Globus pallidus (tissue), 1 donor: ENCODE measurements at regions not wholly inside any gene's neighbourhood (a gene's known extent, or its start where the extent isn't known, plus 50 kb on each side); places are given as distances from the start of the nearest gene placed in this dataset.

Experiments used
- DNase-seq: peaks from one replicate; pipeline ENCODE4 v3.0.0-alpha.2; 2015; ENCODE audit warnings: low spot score

GRCh38 chr3:76812649-76813242 lies 227.2 kb upstream of the ROBO2 start:
- no peak for DNase-seq

GRCh38 chr3:76815561-76815960 lies 224.3 kb upstream of the ROBO2 start:
- DNase-seq: no peak

GRCh38 chr3:76820481-76820880 lies 219.4 kb upstream of the ROBO2 start:
- DNase-seq: no peak

GRCh38 chr3:76824658-76825240 lies 215.2 kb upstream of the ROBO2 start:
- no peak for DNase-seq

- no peak for DNase-seq
Observed at GRCh38 chr3:76826861-76827260, 213.0 kb upstream of the ROBO2 start.

GRCh38 chr3:76827701-76828226 lies 212.1 kb upstream of the ROBO2 start:
- no peak for DNase-seq

- no peak for DNase-seq
Observed at GRCh38 chr3:76834657-76835056, 205.2 kb upstream of the ROBO2 start.

- DNase-seq: no peak
Observed at GRCh38 chr3:76841747-76842146, 198.2 kb upstream of the ROBO2 start.

- no peak for DNase-seq
Observed at GRCh38 chr3:76842216-76842615, 197.7 kb upstream of the ROBO2 start.

- DNase-seq: no peak
Observed at GRCh38 chr3:76855451-76855850, 184.4 kb upstream of the ROBO2 start.

- DNase-seq: no peak
Observed at GRCh38 chr3:76859596-76859995, 180.3 kb upstream of the ROBO2 start.

GRCh38 chr3:76864355-76864754 lies 175.5 kb upstream of the ROBO2 start:
- DNase-seq: no peak

- DNase-seq: no peak
Observed at GRCh38 chr3:76866729-76867408, 173.0 kb upstream of the ROBO2 start.

- no peak for DNase-seq
Observed at GRCh38 chr3:76869726-76870384, 170.0 kb upstream of the ROBO2 start.

GRCh38 chr3:76871655-76872054 lies 168.2 kb upstream of the ROBO2 start:
- no peak for DNase-seq

GRCh38 chr3:76872999-76873398 lies 166.9 kb upstream of the ROBO2 start:
- no peak for DNase-seq

- no peak for DNase-seq
Observed at GRCh38 chr3:76873532-76874242, 166.2 kb upstream of the ROBO2 start.

GRCh38 chr3:76879959-76880358 lies 159.9 kb upstream of the ROBO2 start:
- DNase-seq: no peak

- DNase-seq: no peak
Observed at GRCh38 chr3:76886761-76887500, 153.0 kb upstream of the ROBO2 start.

GRCh38 chr3:76888856-76889255 lies 151.0 kb upstream of the ROBO2 start:
- no peak for DNase-seq

GRCh38 chr3:76889911-76890310 lies 150.0 kb upstream of the ROBO2 start:
- no peak for DNase-seq

GRCh38 chr3:76897076-76897475 lies 142.8 kb upstream of the ROBO2 start:
- DNase-seq: no peak
